MM.1S (cell line): ENCODE measurements at regions not wholly inside any gene's neighbourhood (a gene's known extent, or its start where the extent isn't known, plus 50 kb on each side); places are given as distances from the start of the nearest gene placed in this dataset.

Source experiments
- DNase-seq: peaks from one replicate; pipeline ENCODE4 v3.0.0-alpha.2; 2015
- H2AFZ ChIP-seq: fragments of 300-600 bp; sonication (generic); 2 replicates; pipeline ENCODE4 v1.6.0; 2016; ENCODE audit warnings: antibody characterized with exemption, low read length
- H3F3A ChIP-seq: fragments of 300-600 bp; sonication (generic); 2 replicates; pipeline ENCODE4 v1.6.1; 2016; ENCODE audit warnings: mild to moderate bottlenecking, antibody characterized with exemption, low read length, moderate library complexity, mixed read lengths; ENCODE audit not compliant: insufficient read depth
- H3K27ac ChIP-seq: fragments of 300-600 bp; sonication (generic); 2 replicates; pipeline ENCODE4 v1.5.1; 2016; ENCODE audit warnings: mild to moderate bottlenecking, low read length
- H3K27me3 ChIP-seq: fragments of 300-600 bp; sonication (generic); replicated peaks from 2 replicates; pipeline ENCODE4 v1.6.0; 2016; ENCODE audit warnings: low read length; ENCODE audit not compliant: insufficient read depth
- H3K36me3 ChIP-seq: fragments of 300-600 bp; sonication (generic); replicated peaks from 2 replicates; pipeline ENCODE4 v1.6.1; 2016; ENCODE audit warnings: mild to moderate bottlenecking, low read length, mixed read lengths; ENCODE audit not compliant: insufficient read depth
- H3K4me1 ChIP-seq: fragments of 300-600 bp; sonication (generic); 2 replicates; pipeline ENCODE4 v1.6.1; 2016; ENCODE audit warnings: low read length, mixed read lengths
- H3K4me2 ChIP-seq: fragments of 300-600 bp; sonication (generic); 2 replicates; pipeline ENCODE4 v1.6.0; 2016; ENCODE audit warnings: low read depth, low read length
- H3K4me3 ChIP-seq: fragments of 300-600 bp; sonication (generic); 2 replicates; pipeline ENCODE4 v1.5.1; 2016; ENCODE audit warnings: low read length, mixed read lengths
- H3K79me2 ChIP-seq: fragments of 300-600 bp; sonication (generic); 2 replicates; pipeline ENCODE4 v1.6.1; 2016; ENCODE audit warnings: mixed run types, low read length, mixed read lengths
- H3K9ac ChIP-seq: fragments of 300-600 bp; sonication (generic); 2 replicates; pipeline ENCODE4 v1.6.1; 2016; ENCODE audit warnings: low read length, mixed read lengths
- H3K9me2 ChIP-seq: fragments of 300-600 bp; sonication (generic); replicated peaks from 2 replicates; pipeline ENCODE4 v1.6.1; 2016; ENCODE audit warnings: mild to moderate bottlenecking, low read length, mixed read lengths; ENCODE audit not compliant: insufficient read depth
- H3K9me3 ChIP-seq: fragments of 300-600 bp; sonication (generic); replicated peaks from 2 replicates; pipeline ENCODE4 v1.6.1; 2016; ENCODE audit warnings: mild to moderate bottlenecking, low read length, mixed read lengths; ENCODE audit not compliant: insufficient read depth
- H4K20me1 ChIP-seq: fragments of 300-600 bp; sonication (generic); 2 replicates; pipeline ENCODE4 v1.6.1; 2016; ENCODE audit warnings: mild to moderate bottlenecking, low read length, moderate library complexity, mixed read lengths; ENCODE audit not compliant: insufficient read depth
- CTCF ChIP-seq: fragments of 300-600 bp; sonication (generic); IDR thresholded peaks from 2 replicates; pipeline ENCODE4 v1.5.1; 2016; ENCODE audit warnings: antibody characterized with exemption, low read length, mixed read lengths
- EZH2 ChIP-seq: fragments of 300-600 bp; sonication (generic); optimal IDR thresholded peaks from 2 replicates; pipeline ENCODE3; 2017; ENCODE audit warnings: low read depth, mild to moderate bottlenecking, antibody characterized with exemption, low read length, mixed read lengths
- EZH2phosphoT487 ChIP-seq: fragments of 300-600 bp; sonication (generic); IDR thresholded peaks from 2 replicates; pipeline ENCODE4 v1.6.1; 2018; ENCODE audit warnings: antibody characterized with exemption, low read length

GRCh38 chr12:126424696-126425095 is 1359.5 kb downstream of the AACS start:
- Histone ChIP-seq H3K27me3 (no peaks in the 10 kb centered on the region), H2AFZ (no peak overlapping the region), H3K4me3 (no peak overlapping the region)

GRCh38 chr12:126425264-126425663 is 1360.0 kb downstream of the AACS start:
- Histone ChIP-seq H2AFZ (no peak overlapping the region), H3K4me2 (no peak overlapping the region), H3K4me1 (no peaks in the 10 kb centered on the region), H3K9me3 (no peaks in the 10 kb centered on the region), H3K36me3 (no peaks in the 10 kb centered on the region), H3K27me3 (no peaks in the 10 kb centered on the region), H4K20me1 (no peaks in the 10 kb centered on the region), H3K79me2 (no peaks in the 10 kb centered on the region), H3K9ac (no peak overlapping the region), H3K27ac (no peak overlapping the region), H3F3A (no peaks in the 10 kb centered on the region), H3K4me3 (no peak overlapping the region), H3K9me2 (no peaks in the 10 kb centered on the region)
- DNase-seq, result no peak
- TF ChIP-seq EZH2 (no peak), CTCF (no peak), EZH2phosphoT487 (no peak)

More at GRCh38 chr12:126424696-126425095, 1359.5 kb downstream of the AACS start:
- H3K79me2 ChIP-seq, result no peaks in the 10 kb centered on the region
- H3K4me2 ChIP-seq, result no peak overlapping the region
- no peak overlapping the region for H3K27ac ChIP-seq
- no peaks in the 10 kb centered on the region for H3K36me3 ChIP-seq
- H3K9me3 ChIP-seq, result no peaks in the 10 kb centered on the region
- DNase-seq, result no peak
- H4K20me1 ChIP-seq, result no peaks in the 10 kb centered on the region
- no peak for TF ChIP-seq CTCF
- H3K9ac ChIP-seq, result no peak overlapping the region
- H3K9me2 ChIP-seq, result no peaks in the 10 kb centered on the region
- no peaks in the 10 kb centered on the region for H3F3A ChIP-seq
- H3K4me1 ChIP-seq, result no peaks in the 10 kb centered on the region

- Histone ChIP-seq H3K4me1 (no peaks in the 10 kb centered on the region), H3K36me3 (no peaks in the 10 kb centered on the region), H3K79me2 (no peaks in the 10 kb centered on the region), H3F3A (no peaks in the 10 kb centered on the region), H2AFZ (no peak overlapping the region), H3K27me3 (no peaks in the 10 kb centered on the region), H3K27ac (no peak overlapping the region), H3K4me3 (no peak overlapping the region), H4K20me1 (no peaks in the 10 kb centered on the region), H3K9me2 (no peaks in the 10 kb centered on the region), H3K9ac (no peak overlapping the region), H3K4me2 (no peak overlapping the region), H3K9me3 (no peaks in the 10 kb centered on the region)
- no peak for DNase-seq
- TF ChIP-seq EZH2, result no peak
- no peak for TF ChIP-seq CTCF
- no peak for TF ChIP-seq EZH2phosphoT487
Observed at GRCh38 chr12:126428769-126429168, 1363.5 kb downstream of the AACS start.
